Lung (tissue), 11 donors: ENCODE measurements at regions not wholly inside any gene's neighbourhood (a gene's known extent, or its start where the extent isn't known, plus 50 kb on each side); places are given as distances from the start of the nearest gene placed in this dataset.
"Not testable (repeated sequence)": the region's sequence is repeated elsewhere in the genome, so short reads cannot be mapped to it uniquely, and the experiment has no call there.

Experiments used
- ATAC-seq: fragments of 200-7000 bp; cut with Tn5 transposase; one replicate; pipeline ENCODE4 v1.9.1; 2020; ENCODE audit warnings: moderate number of reproducible peaks; ENCODE audit not compliant: insufficient read depth, low FRiP score
- DNase-seq, 3 donors: peaks; one replicate each; pipeline ENCODE4 v3.0.0-alpha.2; 2013 to 2017
- H3K27ac ChIP-seq, 2 donors: one replicate each; pipeline ENCODE4 v1.5.1; 2013; ENCODE audit warnings: mild to moderate bottlenecking in 2 of 2, moderate library complexity in 2 of 2, control low read depth in 1 of 2, inconsistent platforms in 1 of 2, low read depth in 1 of 2, low read length in 1 of 2
- H3K27me3 ChIP-seq, 3 donors: one replicate each; pipeline ENCODE4 v1.5.1; 2013; ENCODE audit warnings: low read length in 2 of 3; ENCODE audit not compliant: control insufficient read depth in 3 of 3, insufficient read depth in 3 of 3
- H3K36me3 ChIP-seq, 4 donors: one replicate each; pipeline ENCODE4 v1.5.1; 2013; ENCODE audit warnings: low read length in 4 of 4, mild to moderate bottlenecking in 1 of 4, moderate library complexity in 1 of 4; ENCODE audit not compliant: control insufficient read depth in 4 of 4, insufficient read depth in 4 of 4
- H3K4me1 ChIP-seq, 5 donors: one replicate each; pipeline ENCODE4 v1.5.1; 2013; ENCODE audit warnings: low read length in 5 of 5, mild to moderate bottlenecking in 2 of 5, moderate library complexity in 1 of 5; ENCODE audit not compliant: control insufficient read depth in 5 of 5, insufficient read depth in 5 of 5
- H3K4me3 ChIP-seq: one replicate; pipeline ENCODE4 v1.5.1; 2013; ENCODE audit warnings: mild to moderate bottlenecking, control low read depth, moderate library complexity
- H3K9ac ChIP-seq, 2 donors: one replicate each; pipeline ENCODE4 v1.5.1; 2013; ENCODE audit warnings: low read length in 2 of 2, control low read depth in 1 of 2; ENCODE audit not compliant: insufficient read depth in 1 of 2
- H3K9me3 ChIP-seq, 4 donors: one replicate each; pipeline ENCODE4 v1.5.1; 2013; ENCODE audit warnings: low read length in 3 of 4, mild to moderate bottlenecking in 1 of 4, moderate library complexity in 1 of 4; ENCODE audit not compliant: control insufficient read depth in 4 of 4, insufficient read depth in 3 of 4
- CTCF ChIP-seq: IDR thresholded peaks from 2 replicates; pipeline ENCODE4 v1.5.1; 2012; ENCODE audit warnings: mild to moderate bottlenecking; ENCODE audit errors: control extremely low read depth, extremely low read depth
- WGBS, 2 donors: extraction: QIAGEN DNeasy Blood & Tissue Kit; methylation state at CpG; one replicate each; pipeline ENCODE4 v1.1.7; 2013; 5-methylcytosine and 5-hydroxymethylcytosine counted together
- donor health status: control.
- donor health status: control.
- donor health status: Bipolar disorder and iron deficiency.
- donor health status: healthy.
- donor health status: DM: yes; HTN: yes; CAD: no.

DNA sequence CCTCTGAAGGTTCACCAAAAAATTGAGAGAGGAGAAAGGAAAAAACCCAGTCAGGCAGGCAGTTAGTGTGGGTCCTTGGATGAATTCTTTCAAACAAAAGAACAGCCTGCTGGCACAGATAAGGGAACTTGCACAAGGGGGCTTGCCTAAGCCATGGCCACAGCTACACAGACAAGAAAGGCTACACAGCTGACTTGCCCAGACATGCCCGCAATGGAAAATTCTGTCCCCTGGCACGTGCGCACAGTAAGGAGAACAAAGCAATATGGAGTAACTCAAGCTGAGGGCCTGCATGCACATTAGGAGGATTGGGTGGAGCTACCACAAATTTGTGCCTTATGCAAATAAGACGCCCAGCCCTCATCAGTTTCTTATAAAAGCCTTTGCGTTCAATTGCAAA is 512.5 kb upstream of the HTR2C start:
- Histone ChIP-seq H3K4me3 (no peak overlapping the region), H3K27ac (no peak overlapping the region), H3K36me3 (no peaks in the 10 kb centered on the region), H3K9ac (no peak overlapping the region), H3K27me3 (peaks cover 0 to 31% (median 2%) of the 10 kb centered on the region in 3 donors), H3K4me1 (no peaks in the 10 kb centered on the region), H3K9me3 (peaks cover 0 to 4% (median 0%) of the 10 kb centered on the region in 4 donors)
- TF ChIP-seq CTCF: no peak
- 65 to 90% methylated on average over 5 of the region's 5 CpGs for WGBS, 2 donors
- DNase-seq (no peak), ATAC-seq (no peak)

- no peaks in the 10 kb centered on the region for H3K36me3 ChIP-seq
- H3K27ac ChIP-seq: no peak overlapping the region
- no peak overlapping the region for H3K4me3 ChIP-seq
- no peak for DNase-seq
- no peak overlapping the region for H3K9ac ChIP-seq
- peaks cover 0 to 1% (median 0%) of the 10 kb centered on the region in 4 donors for H3K9me3 ChIP-seq
- no peak for TF ChIP-seq CTCF
- WGBS, 2 donors: 48 to 81% methylated on average over 4 of the region's 4 CpGs
- H3K4me1 ChIP-seq: no peaks in the 10 kb centered on the region
- no peak for ATAC-seq
- H3K27me3 ChIP-seq: peaks cover 0 to 22% (median 2%) of the 10 kb centered on the region in 3 donors
Observed at GRCh38 chrX:114065577-114066223, 518.2 kb upstream of the HTR2C start.

DNA sequence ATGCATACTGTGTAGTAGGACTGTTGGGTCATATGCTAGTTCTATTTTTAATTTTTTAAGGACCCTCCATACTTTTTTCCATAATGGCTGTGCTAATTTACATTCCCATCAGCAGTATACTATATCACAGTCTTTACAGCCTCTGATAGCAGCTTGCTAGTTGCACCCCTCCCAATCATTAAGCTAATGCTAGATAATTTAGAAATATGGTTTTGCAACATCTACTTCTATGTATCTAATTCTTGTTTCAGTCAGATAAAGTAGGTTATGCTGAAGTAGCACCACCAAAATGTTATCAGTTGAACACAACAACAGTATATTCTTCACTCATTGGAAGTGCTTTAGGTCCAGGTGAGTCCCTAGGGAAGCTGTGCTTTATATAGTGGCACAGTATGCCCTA is 522.7 kb upstream of the HTR2C start:
- no peak overlapping the region for H3K4me3 ChIP-seq
- H3K36me3 ChIP-seq: no peaks in the 10 kb centered on the region
- H3K4me1 ChIP-seq: peaks cover 0 to 2% (median 0%) of the 10 kb centered on the region in 5 donors
- H3K9me3 ChIP-seq: peaks cover 0 to 1% (median 0%) of the 10 kb centered on the region in 4 donors
- TF ChIP-seq CTCF: no peak
- H3K27me3 ChIP-seq: peaks cover 0 to 10% (median 2%) of the 10 kb centered on the region in 3 donors
- no peak overlapping the region for H3K27ac ChIP-seq
- DNase-seq (no peak), ATAC-seq (no peak)
- no peak overlapping the region for H3K9ac ChIP-seq

DNA sequence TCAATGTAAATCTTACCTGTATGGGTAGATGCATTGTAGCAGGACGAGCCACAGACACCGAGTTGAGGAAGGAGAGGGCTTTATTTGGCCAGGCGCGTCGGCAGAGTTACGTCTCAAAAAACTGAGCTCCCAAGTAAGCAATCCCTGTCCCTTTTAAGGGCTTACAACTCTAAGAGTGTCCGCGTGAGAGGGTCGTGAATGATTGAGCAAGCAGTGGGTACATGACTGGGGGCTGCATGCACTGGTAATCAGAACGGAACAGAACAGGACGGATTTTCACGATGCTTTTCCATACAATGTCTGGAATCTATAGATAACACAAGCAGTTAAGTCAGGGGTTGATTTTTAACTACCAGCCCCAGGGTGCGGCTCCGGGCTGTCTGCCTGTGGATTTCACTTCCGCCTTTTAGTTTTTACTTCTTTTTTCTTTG is 524.9 kb upstream of the HTR2C start:
- Histone ChIP-seq H3K9ac (no peak overlapping the region), H3K27ac (no peak overlapping the region), H3K4me1 (peaks cover 0 to 2% (median 0%) of the 10 kb centered on the region in 5 donors), H3K9me3 (peaks cover 0 to 1% (median 0%) of the 10 kb centered on the region in 4 donors), H3K4me3 (no peak overlapping the region), H3K36me3 (no peaks in the 10 kb centered on the region), H3K27me3 (peaks cover 0 to 8% (median 2%) of the 10 kb centered on the region in 3 donors)
- TF ChIP-seq CTCF: no peak
- DNase-seq (no peak), ATAC-seq (no peak)
- WGBS, 2 donors: 33 to 62% methylated on average over 14 to 15 of the region's 15 CpGs

DNA sequence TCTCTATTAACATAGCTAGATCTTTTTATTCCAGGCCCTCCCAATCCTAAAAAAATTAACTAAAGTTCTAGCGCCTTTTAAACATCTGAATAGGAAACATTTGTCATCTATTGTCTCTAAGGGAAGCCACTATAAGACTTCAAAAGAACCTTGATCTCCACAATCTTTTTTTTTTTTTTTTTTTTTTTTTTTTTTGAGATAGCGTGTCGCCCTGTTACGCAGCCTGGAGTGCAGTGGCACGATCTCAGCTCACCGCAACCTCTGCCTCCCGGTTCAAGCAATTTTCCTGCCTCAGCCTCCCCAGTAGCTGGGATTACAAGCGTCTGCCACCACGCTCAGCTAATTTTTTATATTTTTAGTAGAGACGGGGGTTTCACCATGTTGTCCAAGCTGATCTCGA is 526.5 kb upstream of the HTR2C start:
- H3K36me3 ChIP-seq, H3K27ac ChIP-seq, H3K9ac ChIP-seq, H3K4me3 ChIP-seq, H3K4me1 ChIP-seq, H3K27me3 ChIP-seq, H3K9me3 ChIP-seq, ATAC-seq, DNase-seq: not testable (repeated sequence)
- 87 to 97% methylated on average over 8 to 11 of the region's 11 CpGs for WGBS, 2 donors
